Adrenal gland (tissue), 9 donors: ENCODE measurements at regions not wholly inside any gene's neighbourhood (a gene's known extent, or its start where the extent isn't known, plus 50 kb on each side); places are given as distances from the start of the nearest gene placed in this dataset.

Source experiments
- DNase-seq, 7 donors: peaks; one replicate each; pipeline ENCODE4 v3.0.0-alpha.2; 2019 to 2020
- H3K27ac ChIP-seq, 5 donors: fragments of 200-600 bp; sonication (generic) in 4 of 5; 1 replicate in 3 of 5; 2 replicates in 2 of 5; pipeline versions ENCODE4 v1.5.1 to v1.8.0; 2016 to 2020; ENCODE audit warnings: mild to moderate bottlenecking in 1 of 5
- H3K27me3 ChIP-seq: fragments of 200-600 bp; 2 replicates; pipeline ENCODE4 v1.8.0; 2021
- H3K36me3 ChIP-seq, 2 donors: fragments of 200-600 bp; replicated peaks in 1 of 2; 1 replicate in 1 of 2; 2 replicates in 1 of 2; pipeline versions ENCODE4 v1.5.1 to v1.8.0; 2018 to 2022
- H3K4me1 ChIP-seq, 2 donors: fragments of 200-600 bp; replicated peaks in 1 of 2; 1 replicate in 1 of 2; 2 replicates in 1 of 2; pipeline versions ENCODE4 v1.5.1 to v1.8.0; 2018 to 2021
- H3K4me3 ChIP-seq, 4 donors: fragments of 200-600 bp; sonication (generic) in 3 of 4; one replicate each; pipeline ENCODE4 v1.5.1; 2016 to 2018
- H3K9me3 ChIP-seq, 3 donors: fragments of 200-600 bp; sonication (generic) in 1 of 3; replicated peaks in 1 of 3; 1 replicate in 2 of 3; 2 replicates in 1 of 3; pipeline versions ENCODE4 v1.5.1 to v1.8.0; 2016 to 2021
- POLR2A ChIP-seq, 2 donors: fragments of 450-650 bp; IDR thresholded peaks; one replicate each; pipeline ENCODE4 v1.6.1; 2017; ENCODE audit warnings: antibody characterized with exemption in 2 of 2, mild to moderate bottlenecking in 2 of 2, moderate library complexity in 1 of 2
- WGBS, 4 donors: extraction: QIAGEN DNeasy Blood & Tissue Kit in 2 of 4; methylation state at CpG; one replicate each; pipeline versions ENCODE4 v1.1.5 to v1.1.7; 2013 to 2017; 5-methylcytosine and 5-hydroxymethylcytosine counted together
- intact Hi-C, 2 donors: fragments of 100-400 bp; cut with DNase I; formaldehyde crosslinking; loops; one replicate each; pipeline versions ENCODE4 v1.14.1 to v1.15.0; 2022 to 2023
- TF ChIP-seq, protein P1 (sequence below), 6 experiments: fragments of 450-650 bp in 4 of 6; fragments of 200-600 bp in 2 of 6; sonication (generic) in 1 of 6; IDR thresholded peaks; 1 replicate in 5 of 6; 2 replicates in 1 of 6; pipeline versions ENCODE4 v1.5.1 to v1.8.0; 2016 to 2021; ENCODE audit warnings: antibody characterized with exemption in 6 of 6, mild to moderate bottlenecking in 2 of 6, moderate library complexity in 1 of 6
- donor health status: healthy with polysubstance abuse.
- donor health status: Bipolar disorder and iron deficiency.
- donor health status: DM: yes; HTN: yes; CAD: no.
- donor health status: DM: no; HTN: no; CAD: no.
- donor health status: DM: no; HTN: no; CAD: no.

- Histone ChIP-seq H3K4me3 (no peak overlapping the region), H3K36me3 (no peaks in the 10 kb centered on the region), H3K4me1 (peaks cover 8 to 47% of the 10 kb centered on the region in 2 donors), H3K9me3 (no peaks in the 10 kb centered on the region), H3K27me3 (no peaks in the 10 kb centered on the region), H3K27ac (peak overlapping the region in 1 of 5 donors; percentile 67)
- intact Hi-C loops: no loop called here
- no peak for DNase-seq
- WGBS, 4 donors: 49 to 83% (median 71%) methylated on average over 1 of the region's 1 CpG
- TF ChIP-seq, protein P1, sequence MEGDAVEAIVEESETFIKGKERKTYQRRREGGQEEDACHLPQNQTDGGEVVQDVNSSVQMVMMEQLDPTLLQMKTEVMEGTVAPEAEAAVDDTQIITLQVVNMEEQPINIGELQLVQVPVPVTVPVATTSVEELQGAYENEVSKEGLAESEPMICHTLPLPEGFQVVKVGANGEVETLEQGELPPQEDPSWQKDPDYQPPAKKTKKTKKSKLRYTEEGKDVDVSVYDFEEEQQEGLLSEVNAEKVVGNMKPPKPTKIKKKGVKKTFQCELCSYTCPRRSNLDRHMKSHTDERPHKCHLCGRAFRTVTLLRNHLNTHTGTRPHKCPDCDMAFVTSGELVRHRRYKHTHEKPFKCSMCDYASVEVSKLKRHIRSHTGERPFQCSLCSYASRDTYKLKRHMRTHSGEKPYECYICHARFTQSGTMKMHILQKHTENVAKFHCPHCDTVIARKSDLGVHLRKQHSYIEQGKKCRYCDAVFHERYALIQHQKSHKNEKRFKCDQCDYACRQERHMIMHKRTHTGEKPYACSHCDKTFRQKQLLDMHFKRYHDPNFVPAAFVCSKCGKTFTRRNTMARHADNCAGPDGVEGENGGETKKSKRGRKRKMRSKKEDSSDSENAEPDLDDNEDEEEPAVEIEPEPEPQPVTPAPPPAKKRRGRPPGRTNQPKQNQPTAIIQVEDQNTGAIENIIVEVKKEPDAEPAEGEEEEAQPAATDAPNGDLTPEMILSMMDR (IDR thresholded peaks at IDR 0.05): no peak
- TF ChIP-seq POLR2A (IDR thresholded peaks at IDR 0.05): no peak
Observed at GRCh38 chr11:10374386-10374785, 69.5 kb downstream of the ADM start.

GRCh38 chr11:10375280-10375971 lies 70.6 kb downstream of the ADM start:
- Histone ChIP-seq H3K27ac (peak overlapping the region in 3 of 5 donors; percentile 19 to 67 (median 56)), H3K36me3 (no peaks in the 10 kb centered on the region), H3K4me1 (peaks cover 8 to 53% of the 10 kb centered on the region in 2 donors), H3K4me3 (no peak overlapping the region), H3K27me3 (no peaks in the 10 kb centered on the region), H3K9me3 (no peaks in the 10 kb centered on the region)
- 59 to 77% (median 61%) methylated on average over 5 of the region's 5 CpGs for WGBS, 4 donors
- DNase-seq: peak in 1 of 7 donors; percentile 16
- intact Hi-C loops: no loop called here
- TF ChIP-seq, protein P1 (IDR thresholded peaks at IDR 0.05): no peak
- TF ChIP-seq POLR2A (IDR thresholded peaks at IDR 0.05): no peak

DNA sequence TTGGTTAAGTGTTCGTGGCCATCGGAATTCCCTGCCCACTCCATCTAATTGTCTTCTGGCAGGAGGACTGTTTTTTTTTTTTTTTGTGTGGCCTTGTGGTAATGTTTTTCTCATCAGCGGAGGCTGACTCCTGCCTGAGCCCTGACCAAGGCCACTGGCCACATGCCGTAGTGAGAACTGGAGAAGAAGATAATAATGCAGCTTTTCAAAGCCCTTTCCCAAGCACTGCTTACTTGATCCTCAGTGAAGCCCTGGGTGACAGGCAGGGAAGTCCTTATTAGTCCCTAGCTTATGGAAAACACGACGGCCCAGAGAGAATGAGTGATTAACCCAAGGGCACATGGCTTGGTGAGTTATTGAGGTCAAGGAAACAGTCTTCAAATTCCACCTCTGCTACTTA lies 71.2 kb downstream of the ADM start:
- intact Hi-C loops: no loop called here
- peak overlapping the region in 3 of 5 donors; percentile 18 to 67 (median 56) for H3K27ac ChIP-seq
- WGBS, 4 donors: 32 to 46% (median 42%) methylated on average over 6 of the region's 6 CpGs

DNA sequence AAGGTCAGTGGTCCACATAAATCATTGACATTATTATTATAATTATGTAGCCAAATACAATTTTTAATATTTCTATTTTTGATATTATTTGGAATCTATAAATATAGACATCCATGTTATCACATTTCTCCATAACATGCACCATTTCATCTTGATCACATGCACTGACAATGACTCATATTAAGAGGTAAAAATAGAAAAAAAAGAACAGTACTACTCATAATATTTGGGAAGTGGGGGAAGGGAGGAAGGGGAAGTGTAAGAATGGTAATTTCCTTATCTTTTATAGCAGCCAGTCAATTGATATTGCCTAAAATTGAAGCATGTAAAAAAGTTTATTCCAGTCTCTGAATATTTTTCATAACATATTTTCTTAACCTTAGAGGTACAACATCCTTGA lies 72.3 kb downstream of the ADM start:
- Histone ChIP-seq H3K36me3 (no peaks in the 10 kb centered on the region), H3K4me1 (peaks cover 8 to 53% of the 10 kb centered on the region in 2 donors), H3K9me3 (no peaks in the 10 kb centered on the region), H3K27ac (no peak overlapping the region), H3K4me3 (no peak overlapping the region), H3K27me3 (no peaks in the 10 kb centered on the region)
- TF ChIP-seq, protein P1 (IDR thresholded peaks at IDR 0.05): no peak
- no peak for TF ChIP-seq POLR2A (IDR thresholded peaks at IDR 0.05)
- intact Hi-C loops: no loop called here
- DNase-seq: no peak

More for the DNA sequence above, 71.2 kb downstream of the ADM start:
- Histone ChIP-seq H3K4me1 (peaks cover 8 to 53% of the 10 kb centered on the region in 2 donors), H3K36me3 (no peaks in the 10 kb centered on the region), H3K4me3 (no peak overlapping the region), H3K27me3 (no peaks in the 10 kb centered on the region), H3K9me3 (no peaks in the 10 kb centered on the region)
- TF ChIP-seq POLR2A (IDR thresholded peaks at IDR 0.05): no peak
- TF ChIP-seq, protein P1 (IDR thresholded peaks at IDR 0.05): no peak
- peak; percentile 47 to 79 (median 77) for DNase-seq
